Hepatic stellate cell (primary cell): ENCODE measurements at regions not wholly inside any gene's neighbourhood (a gene's known extent, or its start where the extent isn't known, plus 50 kb on each side); places are given as distances from the start of the nearest gene placed in this dataset.
"Not testable (repeated sequence)": the region's sequence is repeated elsewhere in the genome, so short reads cannot be mapped to it uniquely, and the experiment has no call there.

Experiments
- DNase-seq: peaks from one replicate; pipeline ENCODE4 v3.0.0; 2011; ENCODE audit warnings: low spot score

GRCh38 chr6:86057293-86057980 is 414.8 kb upstream of the SYNCRIP start:
- DNase-seq, result not testable (repeated sequence)

GRCh38 chr6:86045038-86045437 is 402.4 kb upstream of the SYNCRIP start:
- no peak for DNase-seq

GRCh38 chr6:86042214-86042613 is 399.5 kb upstream of the SYNCRIP start:
- DNase-seq, result no peak

GRCh38 chr6:86031713-86032112 is 389.0 kb upstream of the SYNCRIP start:
- DNase-seq, result no peak

- DNase-seq, result no peak
Measured at GRCh38 chr6:86030875-86031274, 388.2 kb upstream of the SYNCRIP start.

GRCh38 chr6:86028776-86029175 is 386.1 kb upstream of the SYNCRIP start:
- DNase-seq, result no peak

- not testable (repeated sequence) for DNase-seq
Measured at GRCh38 chr6:86026890-86027289, 384.2 kb upstream of the SYNCRIP start.

GRCh38 chr6:86017236-86017635 is 374.6 kb upstream of the SYNCRIP start:
- DNase-seq, result no peak

GRCh38 chr6:86016567-86016966 is 373.9 kb upstream of the SYNCRIP start:
- DNase-seq, result no peak

- no peak for DNase-seq
Measured at GRCh38 chr6:86016077-86016476, 373.4 kb upstream of the SYNCRIP start.

GRCh38 chr6:86012991-86013390 is 370.3 kb upstream of the SYNCRIP start:
- DNase-seq, result not testable (repeated sequence)

- DNase-seq, result no peak
Measured at GRCh38 chr6:86010915-86011786, 368.5 kb upstream of the SYNCRIP start.

GRCh38 chr6:85997206-85997605 is 354.5 kb upstream of the SYNCRIP start:
- no peak for DNase-seq

- DNase-seq, result no peak
Measured at GRCh38 chr6:85996034-85996375, 353.3 kb upstream of the SYNCRIP start.

GRCh38 chr6:85995339-85996033 is 352.8 kb upstream of the SYNCRIP start:
- DNase-seq, result no peak

- DNase-seq, result no peak
Measured at GRCh38 chr6:85986681-85987080, 344.0 kb upstream of the SYNCRIP start.

- DNase-seq, result no peak
Measured at GRCh38 chr6:85983032-85983659, 340.5 kb upstream of the SYNCRIP start.

- no peak for DNase-seq
Measured at GRCh38 chr6:85977661-85978060, 335.0 kb upstream of the SYNCRIP start.

GRCh38 chr6:85975957-85976356 is 333.3 kb upstream of the SYNCRIP start:
- no peak for DNase-seq

- DNase-seq, result no peak
Measured at GRCh38 chr6:85971238-85971637, 328.6 kb upstream of the SYNCRIP start.

- no peak for DNase-seq
Measured at GRCh38 chr6:85966828-85967227, 324.1 kb upstream of the SYNCRIP start.

GRCh38 chr6:85961746-85962145 is 319.1 kb upstream of the SYNCRIP start:
- DNase-seq, result no peak
